ENCODE measurements at regions not wholly inside any gene's neighbourhood (a gene's known extent, or its start where the extent isn't known, plus 50 kb on each side); places are given as distances from the start of the nearest gene placed in this dataset.
"Not testable (repeated sequence)": the region's sequence is repeated elsewhere in the genome, so short reads cannot be mapped to it uniquely, and the experiment has no call there.

- not testable (repeated sequence) for DNase-seq (ENCODE audit: extremely low read depth, low read depth)
Observed at GRCh38 chr1:850318-850717, 73.4 kb upstream of the SAMD11 start.

GRCh38 chr1:851398-851797 is 72.3 kb upstream of the SAMD11 start:
- not testable (repeated sequence) for DNase-seq (ENCODE audit: extremely low read depth, low read depth)

More at GRCh38 chr1:850318-850717, 73.4 kb upstream of the SAMD11 start:
- peak; percentile 10 for TF ChIP-seq CTCF (IDR thresholded peaks at IDR 0.05; ENCODE audit: low read depth, low read length)

- not testable (repeated sequence) for DNase-seq (ENCODE audit: extremely low read depth, low read depth)
Observed at GRCh38 chr1:851841-852240, 71.9 kb upstream of the SAMD11 start.

- DNase-seq (ENCODE audit: extremely low read depth, low read depth): not testable (repeated sequence)
Observed at GRCh38 chr1:855202-855981, 68.3 kb upstream of the SAMD11 start.

- not testable (repeated sequence) for DNase-seq (ENCODE audit: extremely low read depth, low read depth)
Observed at GRCh38 chr1:856541-857057, 67.1 kb upstream of the SAMD11 start.

- DNase-seq (ENCODE audit: extremely low read depth, low read depth): not testable (repeated sequence)
- TF ChIP-seq CTCF (IDR thresholded peaks at IDR 0.05; ENCODE audit: low read depth, low read length): peak; percentile 2; the same call in 1 of the 2 replicates
Observed at GRCh38 chr1:857926-858648, 65.6 kb upstream of the SAMD11 start.

GRCh38 chr1:858649-859041 is 65.1 kb upstream of the SAMD11 start:
- peak; percentile 25 for DNase-seq (ENCODE audit: extremely low read depth, low read depth)

- DNase-seq (ENCODE audit: extremely low read depth, low read depth): not testable (repeated sequence)
Observed at GRCh38 chr1:860941-861340, 62.8 kb upstream of the SAMD11 start.

- DNase-seq (ENCODE audit: extremely low read depth, low read depth): no peak
- no peak for TF ChIP-seq CTCF (IDR thresholded peaks at IDR 0.05; ENCODE audit: low read depth, low read length)
Observed at GRCh38 chr1:861714-862113, 62.0 kb upstream of the SAMD11 start.

- DNase-seq (ENCODE audit: extremely low read depth, low read depth): not testable (repeated sequence)
Observed at GRCh38 chr1:862601-863000, 61.1 kb upstream of the SAMD11 start.

GRCh38 chr1:865633-866032 is 58.1 kb upstream of the SAMD11 start:
- not testable (repeated sequence) for DNase-seq (ENCODE audit: extremely low read depth, low read depth)

GRCh38 chr1:866095-866494 is 57.6 kb upstream of the SAMD11 start:
- no peak for DNase-seq (ENCODE audit: extremely low read depth, low read depth)
- no peak for TF ChIP-seq CTCF (IDR thresholded peaks at IDR 0.05; ENCODE audit: low read depth, low read length)

- DNase-seq (ENCODE audit: extremely low read depth, low read depth): not testable (repeated sequence)
Observed at GRCh38 chr1:866631-867299, 57.0 kb upstream of the SAMD11 start.

GRCh38 chr1:867550-867949 is 56.2 kb upstream of the SAMD11 start:
- not testable (repeated sequence) for DNase-seq (ENCODE audit: extremely low read depth, low read depth)

All from AG09319 (cell line).